ENCODE measurements at regions not wholly inside any gene's neighbourhood (a gene's known extent, or its start where the extent isn't known, plus 50 kb on each side); places are given as distances from the start of the nearest gene placed in this dataset.
"Not testable (repeated sequence)": the region's sequence is repeated elsewhere in the genome, so short reads cannot be mapped to it uniquely, and the experiment has no call there.

GRCh38 chr21:25166904-25167303 lies 440.4 kb downstream of the MRPL39 start:
- not testable (repeated sequence) for TF ChIP-seq CTCF (IDR thresholded peaks at IDR 0.05); EZH2 (IDR thresholded peaks at IDR 0.05; ENCODE audit: borderline replicate concordance, insufficient read depth, low read depth, low read length, poor library complexity, severe bottlenecking)

Data from B cell (primary cell).